ENCODE measurements at regions not wholly inside any gene's neighbourhood (a gene's known extent, or its start where the extent isn't known, plus 50 kb on each side); places are given as distances from the start of the nearest gene placed in this dataset.

GRCh38 chr16:8026450-8026849 lies 563.9 kb downstream of the TMEM114 start:
- Histone ChIP-seq H3K4me3 (no peak overlapping the region), H3K4me1 (no peaks in the 10 kb centered on the region), H3K4me2 (no peak overlapping the region), H3K9me3 (no peaks in the 10 kb centered on the region), H3K27ac (no peak overlapping the region)
- ATAC-seq (no peak), FAIRE-seq (no peak), DNase-seq (ENCODE audit: low read depth in 1 of 2, low spot score in 1 of 2) (no peak)
- TF ChIP-seq REST (IDR thresholded peaks at IDR 0.05) (peak; percentile 80), ZNF302 (CRISPR knock-in tag; IDR thresholded peaks at IDR 0.05) (no peak)
- 16% methylated on average over 5 of the region's 5 CpGs for WGBS (ENCODE audit: missing lambda C conversion rate)
- ChIA-PET CTCF (no interaction called here), POLR2A (no interaction called here)

- Histone ChIP-seq H3K4me3 (no peak overlapping the region), H3K9me3 (no peaks in the 10 kb centered on the region), H3K4me2 (no peak overlapping the region), H3K4me1 (no peaks in the 10 kb centered on the region), H3K27ac (no peak overlapping the region)
- TF ChIP-seq ZSCAN20 (CRISPR knock-in tag; IDR thresholded peaks at IDR 0.05): no peak
- no peak for TF ChIP-seq MAX (IDR thresholded peaks at IDR 0.05)
- TF ChIP-seq CTCF (IDR thresholded peaks at IDR 0.05): no peak
- FAIRE-seq (no peak), ATAC-seq (no peak), DNase-seq (ENCODE audit: low read depth in 1 of 2, low spot score in 1 of 2) (no peak)
- WGBS (ENCODE audit: missing lambda C conversion rate): 4% methylated on average over 3 of the region's 3 CpGs
- POLR2A ChIA-PET: no interaction called here
- CTCF ChIA-PET: no interaction called here
Measured at GRCh38 chr16:8023326-8023725, 567.0 kb downstream of the TMEM114 start.

GRCh38 chr16:8005096-8005860 lies 585.0 kb downstream of the TMEM114 start:
- no peak for ATAC-seq
- no peak for FAIRE-seq
- ChIA-PET POLR2A (no interaction called here), CTCF (no interaction called here)
- TF ChIP-seq ZC3H11A (IDR thresholded peaks at IDR 0.05) (no peak), TFCP2L1 (CRISPR knock-in tag; IDR thresholded peaks at IDR 0.05) (no peak), HMGXB4 (CRISPR knock-in tag; IDR thresholded peaks at IDR 0.05; ENCODE audit: borderline replicate concordance) (no peak), NPAS2 (CRISPR knock-in tag; IDR thresholded peaks at IDR 0.05; ENCODE audit: borderline replicate concordance) (no peak), CBX8 (IDR thresholded peaks at IDR 0.05) (no peak), KDM1A (IDR thresholded peaks at IDR 0.05; ENCODE audit: low read depth) (no peak), ZFP36 (IDR thresholded peaks at IDR 0.05; ENCODE audit: borderline replicate concordance, partially characterized antibody) (no peak), KDM5A (IDR thresholded peaks at IDR 0.05) (no peak), BCL3 (IDR thresholded peaks at IDR 0.05) (no peak), RAD21 (conservative IDR thresholded peaks at IDR 0.05 in 1 of 2, IDR thresholded peaks at IDR 0.05 in 1 of 2) (no peak), MAZ (IDR thresholded peaks at IDR 0.05; ENCODE audit: borderline replicate concordance, low read depth, low read length) (no peak), E2F6 (IDR thresholded peaks at IDR 0.05; ENCODE audit: borderline replicate concordance, low read depth) (no peak), GATA3 (IDR thresholded peaks at IDR 0.05; ENCODE audit: borderline replicate concordance) (no peak), POLR2AphosphoS2 (conservative IDR thresholded peaks at IDR 0.05; ENCODE audit: low read length) (no peak), JUNB (IDR thresholded peaks at IDR 0.05) (no peak), HDAC2 (IDR thresholded peaks at IDR 0.05) (no peak), FOSL2 (IDR thresholded peaks at IDR 0.05) (no peak), FOSL2 (CRISPR knock-in tag; IDR thresholded peaks at IDR 0.05) (no peak), USF2 (IDR thresholded peaks at IDR 0.05) (no peak)
- WGBS (ENCODE audit: missing lambda C conversion rate): 13% methylated on average over 10 of the region's 10 CpGs
- Histone ChIP-seq H3K4me3 (no peak overlapping the region), H3K4me2 (no peak overlapping the region), H3K4me1 (no peaks in the 10 kb centered on the region), H3K27ac (no peak overlapping the region), H3K9me3 (no peaks in the 10 kb centered on the region)
- no peak for DNase-seq (ENCODE audit: low read depth in 1 of 2, low spot score in 1 of 2)

Measured in A549 (cell line).